GM12873 (cell line): ENCODE measurements at regions not wholly inside any gene's neighbourhood (a gene's known extent, or its start where the extent isn't known, plus 50 kb on each side); places are given as distances from the start of the nearest gene placed in this dataset.

Source experiments
- TF ChIP-seq, protein P1 (sequence below): IDR thresholded peaks from 2 replicates; pipeline ENCODE4 v1.5.1; 2012; ENCODE audit warnings: low read depth, mild to moderate bottlenecking, moderate library complexity, low read length, control low read depth; ENCODE audit not compliant: insufficient read depth; ENCODE audit errors: missing control alignments

GRCh38 chr15:70293591-70294470 is 196.1 kb upstream of the TLE3 start:
- TF ChIP-seq, protein P1, sequence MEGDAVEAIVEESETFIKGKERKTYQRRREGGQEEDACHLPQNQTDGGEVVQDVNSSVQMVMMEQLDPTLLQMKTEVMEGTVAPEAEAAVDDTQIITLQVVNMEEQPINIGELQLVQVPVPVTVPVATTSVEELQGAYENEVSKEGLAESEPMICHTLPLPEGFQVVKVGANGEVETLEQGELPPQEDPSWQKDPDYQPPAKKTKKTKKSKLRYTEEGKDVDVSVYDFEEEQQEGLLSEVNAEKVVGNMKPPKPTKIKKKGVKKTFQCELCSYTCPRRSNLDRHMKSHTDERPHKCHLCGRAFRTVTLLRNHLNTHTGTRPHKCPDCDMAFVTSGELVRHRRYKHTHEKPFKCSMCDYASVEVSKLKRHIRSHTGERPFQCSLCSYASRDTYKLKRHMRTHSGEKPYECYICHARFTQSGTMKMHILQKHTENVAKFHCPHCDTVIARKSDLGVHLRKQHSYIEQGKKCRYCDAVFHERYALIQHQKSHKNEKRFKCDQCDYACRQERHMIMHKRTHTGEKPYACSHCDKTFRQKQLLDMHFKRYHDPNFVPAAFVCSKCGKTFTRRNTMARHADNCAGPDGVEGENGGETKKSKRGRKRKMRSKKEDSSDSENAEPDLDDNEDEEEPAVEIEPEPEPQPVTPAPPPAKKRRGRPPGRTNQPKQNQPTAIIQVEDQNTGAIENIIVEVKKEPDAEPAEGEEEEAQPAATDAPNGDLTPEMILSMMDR = no peak

GRCh38 chr15:70293138-70293537 is 195.4 kb upstream of the TLE3 start:
- TF ChIP-seq, protein P1 = no peak

DNA sequence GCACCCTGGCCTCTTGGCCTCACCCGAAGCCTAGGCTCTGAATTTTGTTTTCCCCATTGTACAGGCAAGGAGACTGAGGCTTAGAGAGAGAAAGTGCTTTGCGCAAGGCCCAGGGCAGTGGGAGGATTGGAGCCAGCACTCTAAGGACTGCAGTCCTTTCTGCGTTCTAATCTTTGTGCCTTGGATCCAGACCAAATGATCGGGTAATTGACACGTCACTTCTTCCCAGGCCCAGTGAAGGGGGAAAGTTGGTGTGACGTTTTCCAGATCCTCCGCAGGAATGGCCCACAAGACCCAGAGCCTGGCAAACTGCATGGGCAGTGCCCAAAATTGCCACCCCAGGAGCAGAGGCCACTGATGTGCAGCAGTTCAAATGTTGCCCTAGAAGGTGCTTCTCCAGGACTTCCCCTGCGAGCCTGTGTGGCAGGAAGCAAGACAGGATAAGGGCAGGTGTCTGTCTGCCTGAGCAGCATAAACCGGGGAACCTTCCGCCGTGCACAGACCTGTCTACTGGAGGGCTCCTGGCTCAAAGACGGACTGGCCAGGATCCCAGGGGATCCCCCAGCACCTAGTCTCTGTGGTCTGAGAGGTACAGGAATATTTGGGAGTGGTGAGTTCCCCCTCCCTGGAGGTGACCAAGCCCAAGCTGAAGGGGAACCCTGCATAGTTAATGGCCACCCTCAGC is 194.5 kb upstream of the TLE3 start:
- TF ChIP-seq, protein P1 = no peak

DNA sequence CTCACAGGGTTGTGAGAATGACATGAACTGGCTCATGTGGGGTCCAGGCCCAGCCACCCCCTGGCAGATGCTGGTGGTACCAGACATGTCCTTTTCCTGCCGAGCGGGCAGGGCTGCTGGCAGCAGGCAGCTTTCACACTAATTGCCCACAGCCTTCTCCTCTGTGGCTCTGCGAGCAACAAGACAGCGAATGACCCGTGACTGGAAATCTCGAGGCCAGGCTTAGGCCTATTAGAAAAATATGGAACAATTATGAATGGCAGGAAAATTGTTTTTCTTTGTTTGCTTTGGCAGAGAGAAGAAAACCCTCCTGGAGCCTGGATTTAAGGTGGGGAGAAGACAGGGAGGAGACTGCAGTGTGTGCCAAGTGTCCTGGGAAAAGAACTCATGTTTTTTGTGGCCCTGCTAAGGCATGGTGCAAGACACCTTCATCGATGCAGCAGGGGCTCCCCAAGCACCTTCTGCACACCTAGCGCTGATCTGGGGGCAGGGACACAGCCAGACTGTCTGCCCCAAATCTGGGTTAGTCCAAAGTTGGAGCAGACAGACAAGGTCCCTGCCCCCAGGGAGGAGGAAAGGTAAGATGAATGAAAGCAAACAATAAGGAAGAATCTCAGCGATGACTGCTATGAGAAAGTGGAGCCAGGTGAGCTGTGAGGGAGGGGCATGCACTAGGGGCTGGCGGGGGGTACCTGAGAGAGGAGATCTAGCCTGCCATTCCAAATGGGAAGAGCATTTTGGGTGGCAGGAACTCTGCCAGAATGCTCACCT is 193.8 kb upstream of the TLE3 start:
- TF ChIP-seq, protein P1 = no peak

DNA sequence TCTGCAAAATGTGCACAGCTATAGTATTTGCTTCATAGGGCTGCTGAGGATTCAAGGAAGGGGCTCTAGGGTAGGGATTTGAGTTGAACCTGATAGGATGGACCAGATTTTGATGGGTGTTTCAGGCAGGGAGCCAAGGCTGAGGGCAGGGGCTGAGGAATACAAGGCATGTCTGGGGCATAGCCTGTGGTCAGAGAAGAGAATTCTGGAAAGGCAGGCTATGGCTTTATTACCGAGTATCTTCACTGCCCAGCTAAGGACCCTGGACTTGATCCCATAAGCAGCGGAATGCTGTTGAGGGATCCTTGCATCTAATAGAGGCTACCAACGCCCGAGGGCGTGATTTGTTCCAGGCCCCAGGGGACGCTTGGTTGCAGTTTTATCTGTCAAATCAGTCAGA is 193.0 kb upstream of the TLE3 start:
- TF ChIP-seq, protein P1 = no peak

GRCh38 chr15:70289191-70289955 is 191.7 kb upstream of the TLE3 start:
- TF ChIP-seq, protein P1 = no peak
